Astrocyte (in vitro differentiated cells and primary cell): ENCODE measurements at regions not wholly inside any gene's neighbourhood (a gene's known extent, or its start where the extent isn't known, plus 50 kb on each side); places are given as distances from the start of the nearest gene placed in this dataset.
A peak's percentile ranks its signal among the peaks of the same experiment; 100 is the strongest.

ENCODE experiments used
- DNase-seq: peaks from one replicate; pipeline ENCODE4 v3.0.0-alpha.2; 2010; ENCODE audit warnings: low read depth
- FAIRE-seq: peaks from 2 replicates; lab custom pipeline; 2011; peaks lifted over from hg19 to GRCh38; lab: Jason Lieb, UNC
- H2AFZ ChIP-seq: 2 replicates; pipeline ENCODE4 v1.6.0; 2012; ENCODE audit warnings: low read depth, low read length, inconsistent platforms
- H3K27ac ChIP-seq: 2 replicates; pipeline ENCODE4 v1.5.1; 2011; ENCODE audit warnings: low read depth, low read length, inconsistent platforms
- H3K27me3 ChIP-seq: 2 replicates; pipeline ENCODE4 v1.6.0; 2011; ENCODE audit warnings: low read length, inconsistent platforms; ENCODE audit not compliant: insufficient read depth
- H3K36me3 ChIP-seq: 2 replicates; pipeline ENCODE4 v1.5.1; 2011; ENCODE audit warnings: low read length, inconsistent platforms; ENCODE audit not compliant: insufficient read depth
- H3K4me1 ChIP-seq: 2 replicates; pipeline ENCODE4 v1.5.1; 2011; ENCODE audit warnings: low read length, inconsistent platforms; ENCODE audit not compliant: insufficient read depth
- H3K4me2 ChIP-seq: 2 replicates; pipeline ENCODE4 v1.6.0; 2012; ENCODE audit warnings: low read length, inconsistent platforms
- H3K4me3 ChIP-seq: 2 replicates; pipeline ENCODE4 v1.5.1; 2011; ENCODE audit warnings: low read depth, mild to moderate bottlenecking, low read length, inconsistent platforms; ENCODE audit not compliant: insufficient read depth
- H3K79me2 ChIP-seq: 2 replicates; pipeline ENCODE4 v1.6.0; 2012; ENCODE audit warnings: mild to moderate bottlenecking, low read length, inconsistent platforms; ENCODE audit not compliant: insufficient read depth
- H3K9ac ChIP-seq: 2 replicates; pipeline ENCODE4 v1.6.0; 2012; ENCODE audit warnings: mild to moderate bottlenecking, low read length, inconsistent platforms
- H3K9me3 ChIP-seq: 2 replicates; pipeline ENCODE4 v1.5.1; 2012; ENCODE audit warnings: low read depth, mild to moderate bottlenecking, low read length, inconsistent platforms; ENCODE audit not compliant: insufficient read depth
- H4K20me1 ChIP-seq: 2 replicates; pipeline ENCODE4 v1.6.0; 2012; ENCODE audit warnings: low read length, inconsistent platforms; ENCODE audit not compliant: insufficient read depth
- H3K27ac Mint-ChIP-seq: one replicate; pipeline ENCODE4 v1.8.0; 2021; ENCODE audit warnings: mild to moderate bottlenecking, mixed read lengths; ENCODE audit not compliant: unreplicated experiment
- H3K27me3 Mint-ChIP-seq: one replicate; pipeline ENCODE4 v1.8.0; 2021; ENCODE audit warnings: low read depth, mixed read lengths; ENCODE audit not compliant: unreplicated experiment
- H3K36me3 Mint-ChIP-seq: one replicate; pipeline ENCODE4 v1.8.0; 2021; ENCODE audit warnings: low read depth, mixed read lengths; ENCODE audit not compliant: unreplicated experiment
- H3K4me1 Mint-ChIP-seq: one replicate; pipeline ENCODE4 v1.8.0; 2021; ENCODE audit warnings: low read depth, mixed read lengths; ENCODE audit not compliant: unreplicated experiment
- H3K4me3 Mint-ChIP-seq: one replicate; pipeline ENCODE4 v1.8.0; 2021; ENCODE audit warnings: mild to moderate bottlenecking, moderate library complexity, mixed read lengths; ENCODE audit not compliant: unreplicated experiment
- H3K9me3 Mint-ChIP-seq: one replicate; pipeline ENCODE4 v1.8.0; 2021; ENCODE audit warnings: mild to moderate bottlenecking, mixed read lengths; ENCODE audit not compliant: unreplicated experiment
- EZH2 ChIP-seq: IDR thresholded peaks from 2 replicates; pipeline ENCODE4 v1.6.1; 2012; ENCODE audit warnings: mild to moderate bottlenecking, low read length, inconsistent platforms; ENCODE audit not compliant: insufficient read depth
- TF ChIP-seq, protein P1 (sequence below): IDR thresholded peaks from 2 replicates; pipeline ENCODE4 v1.5.1; 2011; ENCODE audit warnings: low read depth, mild to moderate bottlenecking, inconsistent platforms, low read length, moderate library complexity; ENCODE audit not compliant: insufficient read depth

DNA sequence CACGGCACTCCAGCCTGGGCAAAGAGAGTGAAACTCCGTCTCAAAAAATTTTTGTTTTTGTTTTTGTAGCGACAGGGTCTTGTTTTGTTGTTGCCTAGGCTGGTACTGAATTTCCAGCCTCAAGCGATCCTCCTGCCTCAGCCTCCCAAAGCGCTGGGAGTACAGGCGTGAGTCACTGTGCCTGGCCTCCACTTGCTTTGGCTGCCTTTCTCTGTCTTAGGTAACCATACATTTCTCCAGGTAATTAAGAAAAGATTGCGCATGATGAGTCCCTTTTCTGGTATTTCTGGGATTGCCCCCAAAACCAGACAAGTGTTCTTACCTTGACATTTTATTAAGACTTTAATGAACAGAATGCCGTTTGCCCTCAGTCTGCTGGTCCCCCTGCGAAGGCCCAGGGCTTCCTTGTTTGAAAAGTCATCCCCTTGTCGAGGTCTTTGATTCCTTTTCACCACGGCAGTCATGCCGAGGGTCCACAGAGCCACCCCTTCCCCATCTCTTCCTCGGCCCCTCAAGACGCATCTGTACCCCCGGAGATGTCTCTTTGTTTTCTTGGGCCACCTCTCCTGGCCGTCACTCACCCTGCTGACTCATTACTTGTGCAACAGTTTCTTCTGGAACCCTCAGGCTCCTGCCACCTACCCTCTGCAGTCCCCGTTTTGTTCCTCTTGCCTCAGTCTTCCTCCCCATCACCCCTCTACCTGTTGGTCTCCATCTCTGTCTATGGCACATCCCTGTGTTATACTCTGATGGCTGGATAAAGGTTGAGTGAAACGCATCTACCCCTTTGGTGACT lies 151.0 kb downstream of the SEC14L1 start:
- TF ChIP-seq, protein P1, sequence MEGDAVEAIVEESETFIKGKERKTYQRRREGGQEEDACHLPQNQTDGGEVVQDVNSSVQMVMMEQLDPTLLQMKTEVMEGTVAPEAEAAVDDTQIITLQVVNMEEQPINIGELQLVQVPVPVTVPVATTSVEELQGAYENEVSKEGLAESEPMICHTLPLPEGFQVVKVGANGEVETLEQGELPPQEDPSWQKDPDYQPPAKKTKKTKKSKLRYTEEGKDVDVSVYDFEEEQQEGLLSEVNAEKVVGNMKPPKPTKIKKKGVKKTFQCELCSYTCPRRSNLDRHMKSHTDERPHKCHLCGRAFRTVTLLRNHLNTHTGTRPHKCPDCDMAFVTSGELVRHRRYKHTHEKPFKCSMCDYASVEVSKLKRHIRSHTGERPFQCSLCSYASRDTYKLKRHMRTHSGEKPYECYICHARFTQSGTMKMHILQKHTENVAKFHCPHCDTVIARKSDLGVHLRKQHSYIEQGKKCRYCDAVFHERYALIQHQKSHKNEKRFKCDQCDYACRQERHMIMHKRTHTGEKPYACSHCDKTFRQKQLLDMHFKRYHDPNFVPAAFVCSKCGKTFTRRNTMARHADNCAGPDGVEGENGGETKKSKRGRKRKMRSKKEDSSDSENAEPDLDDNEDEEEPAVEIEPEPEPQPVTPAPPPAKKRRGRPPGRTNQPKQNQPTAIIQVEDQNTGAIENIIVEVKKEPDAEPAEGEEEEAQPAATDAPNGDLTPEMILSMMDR = no peak
- no peak for TF ChIP-seq EZH2
- Mint-ChIP-seq H3K9me3 (no peaks in the 10 kb centered on the region), H3K27ac (peak overlapping the region; percentile 47), H3K4me1 (peaks cover 13% of the 10 kb centered on the region), H3K4me3 (no peak overlapping the region), H3K27me3 (no peaks in the 10 kb centered on the region), H3K36me3 (peaks cover 4% of the 10 kb centered on the region)
- FAIRE-seq (no peak), DNase-seq (no peak)
- no peaks in the 10 kb centered on the region for H3K36me3 ChIP-seq
- no peak overlapping the region for H2AFZ ChIP-seq
- no peaks in the 10 kb centered on the region for H3K9me3 ChIP-seq
- H3K79me2 ChIP-seq = peaks cover 12% of the 10 kb centered on the region
- peaks cover 4% of the 10 kb centered on the region for H4K20me1 ChIP-seq
- no peaks in the 10 kb centered on the region for H3K27me3 ChIP-seq
- no peak overlapping the region for H3K4me2 ChIP-seq
- H3K4me3 ChIP-seq = no peak overlapping the region
- peaks cover 23% of the 10 kb centered on the region for H3K4me1 ChIP-seq
- H3K9ac ChIP-seq = no peak overlapping the region
- H3K27ac ChIP-seq = no peak overlapping the region

DNA sequence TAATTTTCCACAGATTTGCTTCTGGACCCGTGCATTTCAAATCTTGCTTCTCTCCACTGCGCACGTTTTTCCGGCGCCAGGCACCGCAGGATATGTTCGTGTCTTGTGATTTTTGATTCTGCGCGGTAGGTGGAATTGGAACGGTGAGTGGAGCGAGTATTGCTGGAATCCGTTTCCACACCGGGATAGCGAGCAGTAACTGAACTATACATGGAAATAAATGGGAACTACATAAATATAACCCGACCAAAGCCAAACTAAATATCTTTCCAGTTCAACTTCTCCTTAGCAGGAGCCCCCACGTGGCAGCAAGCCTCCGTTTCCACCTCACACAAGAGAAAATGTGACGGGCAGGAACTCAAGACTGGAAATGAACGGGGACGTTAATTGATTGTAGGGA lies 154.0 kb downstream of the SEC14L1 start:
- no peak overlapping the region for H3K27ac Mint-ChIP-seq
- peaks cover 10% of the 10 kb centered on the region for H3K79me2 ChIP-seq
- H3K4me1 ChIP-seq = peaks cover 9% of the 10 kb centered on the region

More for the DNA sequence above, 154.0 kb downstream of the SEC14L1 start:
- no peak overlapping the region for H2AFZ ChIP-seq
- H3K27me3 ChIP-seq = no peaks in the 10 kb centered on the region
- H3K4me2 ChIP-seq = no peak overlapping the region
- no peak for TF ChIP-seq EZH2
- TF ChIP-seq, protein P1 = no peak
- peaks cover 6% of the 10 kb centered on the region for H3K9me3 ChIP-seq
- H3K9me3 Mint-ChIP-seq = no peaks in the 10 kb centered on the region
- no peak overlapping the region for H3K27ac ChIP-seq
- no peak overlapping the region for H3K4me3 Mint-ChIP-seq
- no peaks in the 10 kb centered on the region for H3K27me3 Mint-ChIP-seq
- peaks cover 8% of the 10 kb centered on the region for H4K20me1 ChIP-seq
- no peaks in the 10 kb centered on the region for H3K36me3 ChIP-seq
- H3K4me3 ChIP-seq = no peak overlapping the region
- peaks cover 12% of the 10 kb centered on the region for H3K4me1 Mint-ChIP-seq
- FAIRE-seq (no peak), DNase-seq (no peak)
- H3K9ac ChIP-seq = no peak overlapping the region
- peaks cover 4% of the 10 kb centered on the region for H3K36me3 Mint-ChIP-seq
